GM18873 (cell line): ENCODE measurements at regions not wholly inside any gene's neighbourhood (a gene's known extent, or its start where the extent isn't known, plus 50 kb on each side); places are given as distances from the start of the nearest gene placed in this dataset.
"Not testable (repeated sequence)": the region's sequence is repeated elsewhere in the genome, so short reads cannot be mapped to it uniquely, and the experiment has no call there.

Experiments
- ATAC-seq: cut with Tn5 transposase; IDR thresholded peaks from one replicate; pipeline ENCODE4 v1.9.1; 2021; ENCODE audit warnings: mild to moderate bottlenecking, moderate library complexity, moderate number of reproducible peaks; ENCODE audit not compliant: unreplicated experiment, low FRiP score

DNA sequence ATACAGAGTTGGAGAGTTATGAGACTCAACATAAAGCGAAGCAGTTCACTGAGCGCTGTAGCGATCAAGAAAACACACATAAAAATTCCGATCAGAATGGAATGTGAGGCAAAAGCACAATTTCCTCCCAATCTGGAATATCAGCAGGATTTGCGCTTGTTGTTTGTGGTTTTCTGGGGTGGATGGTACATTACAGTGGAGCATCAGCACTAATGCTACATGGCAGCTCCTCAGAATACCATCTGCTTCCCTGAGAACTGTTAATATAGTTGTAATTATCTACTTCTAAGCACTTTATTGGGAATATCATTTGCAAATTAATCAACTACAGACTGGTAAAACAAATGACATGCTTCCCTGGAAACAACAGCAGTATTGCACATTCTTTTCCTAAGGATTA lies 324.1 kb upstream of the PPARGC1A start:
- ATAC-seq, result no peak

GRCh38 chr4:24212642-24213041 lies 322.8 kb upstream of the PPARGC1A start:
- ATAC-seq, result no peak

- no peak for ATAC-seq
Observed at GRCh38 chr4:24211856-24212255, 322.0 kb upstream of the PPARGC1A start.

- no peak for ATAC-seq
Observed at GRCh38 chr4:24210332-24210902, 320.6 kb upstream of the PPARGC1A start.

DNA sequence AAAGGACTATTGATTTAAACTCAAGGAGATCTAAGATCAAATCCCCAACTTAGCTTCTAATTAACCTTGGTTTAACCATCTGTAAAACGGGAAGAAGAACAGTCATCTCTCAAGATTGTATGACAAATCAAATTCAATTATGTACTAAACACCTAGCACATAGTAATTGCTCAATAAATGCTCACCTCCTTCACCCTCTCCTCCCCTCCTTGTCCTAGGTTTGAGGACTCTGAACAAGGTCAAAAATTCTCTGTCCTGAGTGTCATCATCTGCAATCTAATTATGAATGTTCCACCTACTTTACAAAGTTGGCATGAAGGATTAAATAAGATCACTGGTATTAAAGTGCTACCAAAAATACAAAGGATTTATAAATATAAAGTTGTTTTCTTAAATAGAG lies 320.1 kb upstream of the PPARGC1A start:
- no peak for ATAC-seq

GRCh38 chr4:24209131-24209530 lies 319.3 kb upstream of the PPARGC1A start:
- no peak for ATAC-seq

DNA sequence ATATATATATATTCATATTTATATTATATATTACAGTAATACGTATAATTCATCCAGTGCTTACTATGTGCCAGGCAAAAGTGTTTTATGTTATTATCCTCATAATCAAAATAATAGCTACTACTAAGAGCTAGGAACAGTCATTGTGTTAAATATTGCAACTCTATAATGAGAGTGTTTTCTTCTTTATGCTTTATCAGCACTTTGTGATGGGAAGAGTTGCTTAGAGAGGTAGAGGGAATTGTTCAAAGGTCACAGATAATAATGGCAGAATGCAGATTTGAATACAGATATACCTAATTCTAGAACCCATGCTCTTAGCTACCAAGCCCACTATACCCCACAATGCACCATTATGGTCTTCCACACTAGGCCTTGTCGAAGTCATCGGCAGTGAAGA lies 318.8 kb upstream of the PPARGC1A start:
- no peak for ATAC-seq

DNA sequence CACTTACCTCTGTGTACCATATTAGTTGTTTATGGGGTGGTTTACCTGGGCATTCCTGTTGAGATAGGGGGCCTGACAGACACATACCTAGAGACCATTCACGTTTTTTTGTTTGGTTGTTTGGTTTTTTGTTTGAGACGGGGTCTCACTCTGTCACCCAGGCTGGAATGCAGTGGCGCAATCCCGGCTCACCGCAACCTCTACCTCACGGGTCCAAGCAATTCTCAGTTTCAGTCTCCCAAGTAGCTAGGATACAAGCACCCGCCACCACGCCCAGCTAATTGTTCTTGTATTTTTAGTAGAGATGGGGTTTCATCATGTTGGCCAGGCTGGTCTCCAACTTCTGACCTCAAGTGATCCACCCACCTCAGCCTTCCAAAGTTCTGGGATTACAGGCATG lies 314.9 kb upstream of the PPARGC1A start:
- not testable (repeated sequence) for ATAC-seq

GRCh38 chr4:24203926-24204325 lies 314.1 kb upstream of the PPARGC1A start:
- ATAC-seq, result no peak

DNA sequence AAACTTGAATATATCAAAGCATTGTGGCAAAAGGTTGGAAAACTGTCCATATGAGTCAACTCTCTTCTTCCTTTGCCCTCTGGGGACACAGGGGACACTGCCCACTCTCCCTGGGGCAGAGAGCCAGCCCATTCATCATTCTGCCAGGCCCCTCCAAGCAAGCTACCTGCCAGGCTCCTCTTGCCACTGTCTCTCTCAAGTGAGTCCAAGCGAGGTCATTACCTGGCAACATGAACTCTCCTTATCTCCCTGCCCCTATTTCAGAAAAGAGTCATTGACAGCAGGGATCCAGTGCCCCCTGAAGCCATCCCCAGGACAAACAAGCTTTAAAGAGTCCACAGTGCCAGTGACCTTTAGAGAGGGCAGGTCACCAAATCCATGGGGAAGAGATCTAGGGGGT lies 312.7 kb upstream of the PPARGC1A start:
- ATAC-seq, result no peak

DNA sequence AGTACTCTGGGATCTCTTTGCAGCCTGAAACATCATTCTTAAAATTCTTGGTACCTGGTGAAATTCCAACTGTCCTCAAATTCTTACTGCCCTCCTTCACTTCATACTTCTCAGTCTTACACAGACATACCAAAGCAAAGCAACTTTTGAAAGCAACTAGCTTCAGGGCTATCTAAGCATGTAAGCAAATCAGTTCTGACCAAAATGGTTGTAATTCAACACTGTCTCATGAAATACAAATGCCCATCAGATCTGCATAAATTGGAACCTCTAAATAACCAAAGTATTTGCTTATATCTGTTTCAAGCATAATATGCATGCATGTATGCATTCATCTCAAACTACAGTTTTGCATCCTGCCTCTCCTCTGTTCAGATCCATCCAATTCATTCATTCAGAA lies 308.1 kb upstream of the PPARGC1A start:
- no peak for ATAC-seq

DNA sequence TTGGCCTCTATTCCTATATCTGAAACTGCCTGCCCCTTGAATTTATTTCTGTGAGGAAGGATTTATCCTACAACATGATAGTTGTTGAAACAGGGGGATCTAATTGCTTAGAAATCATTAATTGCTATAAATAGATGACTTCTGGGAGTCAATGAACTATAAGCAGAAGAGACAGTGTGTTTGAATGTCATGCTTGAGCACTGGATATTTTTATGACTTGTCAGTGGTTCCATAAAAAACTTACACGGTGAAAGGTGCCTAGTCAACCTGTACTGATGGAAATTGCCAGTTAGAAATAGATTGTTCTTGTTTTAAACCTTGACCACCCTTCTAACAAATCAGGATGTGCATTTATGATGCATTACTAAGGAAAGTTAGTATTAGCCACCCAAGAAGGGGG lies 306.9 kb upstream of the PPARGC1A start:
- no peak for ATAC-seq

DNA sequence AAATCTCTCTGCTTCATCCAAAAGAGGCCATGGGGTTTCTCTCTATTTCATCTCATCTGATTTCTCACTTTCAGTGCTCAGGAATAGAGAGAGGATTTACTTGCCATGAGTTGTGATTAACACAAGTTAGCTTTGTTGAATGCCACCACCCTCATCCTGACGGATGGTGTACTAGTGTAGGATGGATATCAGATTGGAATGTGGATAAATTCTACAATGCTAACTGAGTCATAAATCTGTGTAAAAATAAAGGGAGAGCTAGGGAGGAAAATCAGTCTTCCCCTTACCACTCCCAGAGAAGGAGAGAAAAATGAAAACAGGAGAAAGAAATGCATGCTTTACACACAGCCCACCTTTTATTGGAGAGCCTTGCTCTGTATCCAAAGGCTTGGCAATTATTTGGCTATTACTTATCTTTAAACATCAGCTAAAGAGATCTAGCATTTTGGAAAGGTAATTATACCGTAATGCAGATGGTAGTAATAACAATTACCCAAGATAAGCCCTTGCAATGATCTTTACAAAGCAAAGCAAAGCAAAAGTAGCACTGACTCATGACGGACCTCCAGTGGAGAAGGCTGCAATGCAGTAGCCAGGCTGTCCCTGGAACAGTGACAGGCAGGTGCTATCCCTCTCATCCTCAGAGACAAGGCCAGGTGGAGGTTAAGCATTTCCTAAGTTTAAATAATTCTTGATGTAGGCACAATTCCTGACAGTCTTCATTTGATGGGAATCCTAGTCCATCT lies 306.3 kb upstream of the PPARGC1A start:
- ATAC-seq, result no peak

DNA sequence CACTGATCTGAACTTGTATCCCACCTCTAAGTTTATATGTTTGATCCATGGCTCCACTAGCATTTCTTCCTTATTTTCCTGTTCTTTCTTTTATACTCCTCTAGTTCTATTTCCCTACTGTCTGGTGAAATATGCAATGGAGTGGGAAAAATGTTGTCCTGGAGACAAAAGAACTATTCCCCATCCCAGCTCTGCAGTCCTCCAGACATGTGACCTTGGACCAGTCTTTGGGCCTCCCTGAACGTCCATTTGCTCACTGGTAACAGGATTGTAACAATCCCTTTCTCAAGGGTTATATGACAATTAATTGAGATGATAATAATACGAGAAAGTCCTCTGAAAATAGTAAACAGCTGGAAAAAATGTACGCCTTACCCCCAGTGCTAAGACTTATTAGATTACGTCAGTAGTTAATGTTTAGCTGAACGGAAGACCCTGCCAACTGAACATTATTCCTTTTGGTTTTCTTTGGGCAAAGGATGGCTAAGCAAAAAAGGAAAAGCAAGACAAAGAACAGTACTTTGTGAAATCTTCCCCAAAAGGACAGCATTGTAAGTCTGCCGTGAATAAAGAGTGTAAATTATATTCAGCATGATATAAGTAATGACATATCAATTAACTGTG lies 302.3 kb upstream of the PPARGC1A start:
- ATAC-seq, result no peak

- no peak for ATAC-seq
Observed at GRCh38 chr4:24190761-24191695, 301.2 kb upstream of the PPARGC1A start.

- no peak for ATAC-seq
Observed at GRCh38 chr4:24188459-24188858, 298.6 kb upstream of the PPARGC1A start.

- no peak for ATAC-seq
Observed at GRCh38 chr4:24186466-24186865, 296.6 kb upstream of the PPARGC1A start.

DNA sequence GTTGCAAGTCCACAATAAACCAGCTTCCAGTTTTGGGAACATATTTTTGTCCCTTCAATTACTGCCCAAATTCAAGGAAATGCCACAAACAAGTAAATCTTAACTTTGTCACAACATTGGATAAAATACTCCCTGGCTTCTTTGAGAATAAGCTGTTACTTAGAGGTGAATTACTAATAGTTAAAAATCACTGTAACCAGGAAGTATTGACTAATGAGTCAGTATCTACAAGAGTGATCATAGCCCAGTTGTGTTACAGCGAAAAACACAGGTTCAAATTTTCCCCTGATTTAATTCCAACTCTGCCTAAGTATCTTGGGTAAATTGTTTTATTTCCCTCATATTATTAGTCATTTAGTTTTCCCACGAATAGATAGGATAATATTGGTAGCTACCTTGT lies 291.2 kb upstream of the PPARGC1A start:
- ATAC-seq, result no peak

DNA sequence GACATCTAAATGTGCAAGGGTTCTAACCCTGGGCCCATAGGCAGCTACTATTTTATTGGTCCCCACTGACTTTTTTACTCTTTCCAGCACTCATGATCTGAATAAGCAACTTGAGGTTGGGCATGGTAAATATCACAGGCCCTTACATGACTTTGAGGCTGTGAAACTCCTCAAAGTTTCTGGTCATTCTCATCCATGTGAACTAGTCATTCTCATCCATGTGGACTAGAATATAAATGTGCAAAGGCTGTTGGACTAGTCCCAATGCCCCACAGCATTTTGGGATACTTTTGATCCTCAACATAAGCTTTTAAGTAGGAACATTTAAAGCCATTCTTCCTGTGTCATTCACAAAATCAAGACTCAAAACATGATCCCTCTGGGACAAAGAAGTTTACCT lies 290.7 kb upstream of the PPARGC1A start:
- ATAC-seq, result no peak

DNA sequence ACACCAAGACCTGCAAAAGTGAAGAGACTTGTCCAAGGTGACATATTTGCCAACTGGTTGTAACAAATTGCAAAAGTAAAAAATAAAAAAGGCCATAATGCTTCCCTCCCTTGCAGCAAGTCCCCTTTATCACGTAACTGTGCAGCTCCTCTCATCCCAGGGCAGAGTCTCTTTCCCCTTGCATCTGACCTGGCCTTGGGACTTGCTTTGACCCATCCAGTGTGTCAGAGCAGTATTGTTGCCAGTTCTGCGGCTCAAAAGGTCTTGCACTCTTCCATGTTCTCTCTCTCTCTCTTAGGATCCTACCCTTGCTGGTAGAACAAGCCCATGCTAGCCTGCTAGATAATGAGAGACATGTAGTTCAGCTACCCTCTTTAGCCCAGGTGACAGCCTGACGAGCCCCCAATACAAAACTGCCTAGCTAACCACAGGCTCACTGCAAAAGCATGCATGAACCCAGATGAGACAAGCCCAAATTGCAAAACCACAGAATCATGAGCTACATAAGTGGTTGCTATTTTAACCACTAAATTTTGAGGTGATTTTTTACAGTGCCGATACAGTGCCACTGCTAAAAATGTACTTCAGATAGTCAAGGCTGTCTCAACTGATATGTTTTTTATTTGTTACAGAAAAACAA lies 289.5 kb upstream of the PPARGC1A start:
- no peak for ATAC-seq
